NCI-H345 (cell line): ENCODE measurements at regions not wholly inside any gene's neighbourhood (a gene's known extent, or its start where the extent isn't known, plus 50 kb on each side); places are given as distances from the start of the nearest gene placed in this dataset.
"Not testable (repeated sequence)": the region's sequence is repeated elsewhere in the genome, so short reads cannot be mapped to it uniquely, and the experiment has no call there.

Source experiments
- DNase-seq: peaks from one replicate; lab custom pipeline; 2025; lab: John Stamatoyannopoulos, UW

DNA sequence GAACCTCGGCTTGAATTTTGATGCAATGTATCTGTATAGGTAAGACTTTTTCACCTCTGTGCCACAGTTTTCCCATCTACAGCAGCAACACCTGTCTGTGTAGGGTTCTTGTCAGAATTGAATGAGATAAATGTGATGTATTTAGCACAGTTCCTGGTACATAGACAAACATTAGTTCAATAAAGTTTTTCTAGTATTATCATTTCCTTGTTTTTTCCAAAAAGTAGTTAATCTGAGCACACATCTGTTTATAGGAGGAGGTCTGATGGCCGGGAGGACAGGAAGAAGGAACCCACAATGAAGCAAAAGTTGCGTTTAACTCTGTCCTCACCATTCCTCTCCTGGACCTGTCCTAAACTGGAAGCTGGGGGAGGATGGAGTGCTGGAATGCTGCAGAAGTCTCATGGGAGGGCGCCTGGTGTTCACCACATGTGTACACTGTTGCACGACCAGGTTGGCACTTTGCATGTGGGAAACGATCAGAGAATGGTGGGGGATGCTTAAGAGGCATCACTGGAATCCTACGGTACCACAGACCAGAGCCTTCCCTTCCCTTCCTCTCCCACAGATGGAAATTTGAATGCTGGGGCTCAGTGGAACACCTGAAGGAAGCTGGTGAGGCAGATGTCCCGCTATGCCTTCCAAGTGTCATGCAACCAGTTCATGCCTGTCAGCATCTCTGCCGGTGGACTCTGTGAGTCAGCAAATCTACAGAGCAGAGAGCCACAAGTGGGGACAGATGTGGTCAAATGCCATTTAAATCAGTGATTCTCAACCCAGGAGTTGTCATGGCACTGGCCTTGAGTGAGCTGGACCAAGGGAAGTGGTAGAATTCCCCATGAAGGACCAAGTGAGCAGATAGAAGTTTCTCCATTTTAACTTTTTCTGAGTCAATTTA, 315.6 kb downstream of the DLEU7 start:
- no peak for DNase-seq

DNA sequence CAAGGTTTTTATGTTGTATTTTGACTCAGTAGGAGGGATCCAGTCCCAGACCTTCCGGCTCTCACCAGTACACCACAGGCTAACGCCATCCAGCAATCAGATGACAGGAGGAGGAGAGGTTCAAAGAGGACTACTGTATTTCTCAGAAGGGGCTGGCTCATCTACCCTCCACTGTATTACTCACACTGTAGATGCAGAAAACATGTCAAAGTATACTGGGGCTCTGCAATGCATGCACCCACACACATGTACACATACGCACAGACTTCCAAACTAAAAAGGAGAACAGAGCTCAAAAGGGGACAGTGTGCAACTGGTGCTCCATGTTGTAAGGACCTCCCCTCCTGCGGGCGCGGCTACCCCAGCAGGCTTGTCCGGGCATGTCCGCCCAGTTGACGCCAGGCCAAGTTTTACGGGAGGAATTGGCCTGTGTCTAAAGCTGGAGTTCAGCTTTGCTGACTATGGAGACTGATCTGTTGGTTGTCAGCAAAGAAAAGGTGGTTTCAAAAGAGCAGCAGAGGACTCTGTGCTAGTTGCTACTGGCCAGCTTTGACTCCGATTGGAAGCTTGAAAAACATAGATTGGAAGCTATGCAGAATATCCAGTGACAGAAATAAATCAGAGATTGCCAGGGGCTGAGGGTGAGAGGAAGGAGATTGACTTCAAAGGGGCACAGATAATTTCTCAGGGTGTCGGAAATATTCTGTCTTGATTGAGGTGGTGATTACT, 314.2 kb downstream of the DLEU7 start:
- peak; percentile 76 for DNase-seq

DNA sequence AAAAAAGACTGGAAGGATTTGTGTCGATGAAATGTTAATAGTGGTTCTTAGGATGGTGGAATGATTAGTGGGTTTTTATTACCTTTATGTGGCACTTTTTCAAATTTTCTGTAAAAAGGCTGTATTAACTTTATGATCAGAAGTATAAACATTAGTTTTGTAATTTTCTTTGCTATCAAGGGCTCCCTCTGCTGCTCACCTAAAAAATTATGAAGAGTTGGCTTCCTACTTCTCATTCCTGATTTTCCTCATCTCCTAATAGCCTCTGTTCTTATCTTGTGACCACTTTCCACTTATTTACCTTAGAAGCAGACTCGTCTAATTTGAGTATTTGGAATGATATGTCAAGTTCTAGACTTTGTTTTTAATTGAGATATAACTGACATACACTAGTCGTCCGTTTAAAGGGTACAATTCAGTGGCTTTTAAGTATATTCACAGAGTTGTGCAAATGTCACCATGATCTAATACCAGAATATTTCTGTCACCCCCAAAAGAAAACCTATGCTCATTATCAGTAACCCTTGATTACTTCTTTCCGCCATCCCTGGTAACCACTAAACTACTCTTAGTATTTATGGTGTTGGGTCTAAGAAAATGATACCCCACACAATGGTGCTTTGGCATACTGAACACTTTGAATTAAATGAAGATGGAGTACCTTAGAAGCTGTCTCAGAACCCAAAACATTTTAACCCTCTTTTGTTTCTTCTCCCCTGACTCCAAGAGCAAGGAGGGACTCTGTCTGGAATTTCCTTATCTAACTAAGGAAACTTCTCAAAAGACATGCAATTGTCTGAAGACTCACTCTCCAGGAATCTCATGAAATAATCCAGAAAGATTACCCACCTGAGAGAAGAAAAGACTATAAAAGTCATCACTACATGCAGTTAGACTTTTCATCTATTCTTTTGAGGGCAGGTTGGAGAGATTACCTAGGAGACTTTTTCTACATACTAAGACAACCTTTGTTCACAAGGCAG, 311.3 kb downstream of the DLEU7 start:
- DNase-seq, result no peak

DNA sequence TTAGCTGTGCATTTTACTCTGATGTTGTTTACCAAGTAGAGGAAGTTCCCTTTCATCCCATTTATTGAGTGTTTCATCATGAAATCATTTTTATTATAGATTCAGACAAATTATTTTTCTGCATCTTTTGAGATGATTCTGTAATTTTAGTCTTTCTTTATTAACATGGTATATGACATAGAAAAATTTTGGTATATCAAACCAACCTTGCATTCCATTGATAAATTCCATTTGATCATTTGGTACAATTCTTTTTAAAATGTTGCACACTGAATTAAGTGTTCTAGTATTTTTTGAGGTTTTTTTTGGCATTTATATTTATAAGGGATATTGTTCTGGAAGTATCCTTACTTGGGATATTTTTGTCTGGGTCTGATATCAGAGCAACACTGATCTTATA, 308.4 kb downstream of the DLEU7 start:
- no peak for DNase-seq

DNA sequence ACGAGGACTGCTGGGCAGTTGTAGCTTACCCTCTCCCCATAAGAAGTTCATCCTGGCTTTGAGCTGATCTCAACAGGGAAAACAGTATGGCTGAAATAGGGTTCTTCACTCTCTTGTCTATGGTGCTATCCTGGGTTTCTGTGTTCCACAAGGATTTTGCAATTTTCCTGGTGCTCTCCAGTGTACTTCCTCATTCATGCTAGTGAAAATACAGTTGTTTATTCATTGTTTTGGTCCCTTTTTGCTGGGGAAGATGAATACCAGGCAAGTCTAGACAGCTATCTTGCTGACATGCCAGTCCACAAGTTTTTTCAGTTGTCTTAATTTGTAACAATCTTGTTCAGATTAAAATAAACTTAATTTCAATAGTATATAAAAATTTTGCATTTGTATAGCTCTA, 306.5 kb downstream of the DLEU7 start:
- DNase-seq, result no peak

DNA sequence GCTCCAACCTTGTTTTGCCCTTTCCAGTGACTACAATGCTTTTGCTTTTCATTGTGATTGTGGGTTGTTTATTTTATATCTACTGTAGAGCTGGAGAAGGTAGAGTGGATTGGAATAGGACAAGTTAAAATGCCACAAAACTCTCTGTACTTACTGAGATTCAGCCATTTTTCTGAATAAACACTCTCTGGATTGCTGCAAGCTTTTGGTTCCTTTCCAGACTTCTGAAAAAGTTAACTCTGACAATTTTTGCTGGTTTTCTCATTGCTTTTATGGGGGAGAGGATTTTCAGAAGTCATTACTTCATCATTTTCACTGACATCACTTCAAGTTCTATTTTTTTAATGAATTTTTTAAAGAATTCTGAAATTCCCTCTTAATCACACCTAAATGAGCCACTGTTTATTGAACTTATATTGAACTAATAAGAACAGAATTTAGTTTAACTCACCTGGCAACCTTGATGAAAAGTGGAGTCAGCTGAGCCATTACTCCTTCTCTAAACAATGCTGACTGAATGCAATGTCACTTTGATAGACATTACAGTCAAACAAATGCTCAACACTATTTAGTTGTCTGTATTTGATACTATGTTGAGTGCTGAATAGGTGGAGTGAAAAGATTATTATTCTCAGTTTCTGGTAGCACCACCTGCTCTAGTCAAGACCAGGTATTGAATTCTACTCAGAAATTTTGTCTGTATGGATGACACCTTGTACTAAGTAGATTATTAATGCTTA, 303.5 kb downstream of the DLEU7 start:
- DNase-seq, result no peak

DNA sequence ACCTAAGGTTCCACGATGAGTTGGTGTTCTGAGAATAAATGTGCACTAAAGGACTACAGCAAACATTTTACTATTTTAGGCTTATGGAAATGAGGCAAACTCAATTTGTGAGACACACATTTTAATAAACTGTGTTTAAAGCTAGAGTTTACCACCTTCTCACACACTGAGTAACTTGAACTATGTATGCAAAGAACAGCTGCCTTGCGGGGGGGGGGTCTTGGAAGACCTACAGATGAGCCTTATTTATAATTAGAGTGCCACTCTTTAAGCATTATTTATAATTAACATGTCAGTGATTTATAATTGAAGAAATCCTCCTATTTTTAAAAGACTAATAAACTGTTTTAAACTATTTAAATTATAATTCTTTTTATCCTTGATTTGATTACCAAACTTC, 300.4 kb downstream of the DLEU7 start:
- no peak for DNase-seq

DNA sequence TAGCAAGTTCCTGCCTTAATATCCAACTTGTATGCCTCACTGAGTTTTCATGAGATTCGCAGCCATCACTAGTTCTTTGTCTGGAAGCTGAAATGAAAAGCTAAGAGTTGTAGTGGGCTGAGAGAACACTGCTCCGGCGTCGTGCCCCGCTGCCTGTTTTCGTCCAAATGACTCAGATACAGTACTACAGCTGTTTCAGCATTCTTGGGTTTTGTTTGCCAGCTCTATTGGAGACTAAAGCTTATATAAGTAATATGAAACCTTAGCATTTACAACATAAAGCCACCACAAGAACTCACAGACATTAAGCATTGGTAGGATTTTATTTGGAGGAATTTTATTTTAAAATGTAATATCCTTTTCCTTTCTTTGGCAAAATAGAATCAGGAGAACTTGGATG, 299.7 kb downstream of the DLEU7 start:
- peak; percentile 5 for DNase-seq

DNA sequence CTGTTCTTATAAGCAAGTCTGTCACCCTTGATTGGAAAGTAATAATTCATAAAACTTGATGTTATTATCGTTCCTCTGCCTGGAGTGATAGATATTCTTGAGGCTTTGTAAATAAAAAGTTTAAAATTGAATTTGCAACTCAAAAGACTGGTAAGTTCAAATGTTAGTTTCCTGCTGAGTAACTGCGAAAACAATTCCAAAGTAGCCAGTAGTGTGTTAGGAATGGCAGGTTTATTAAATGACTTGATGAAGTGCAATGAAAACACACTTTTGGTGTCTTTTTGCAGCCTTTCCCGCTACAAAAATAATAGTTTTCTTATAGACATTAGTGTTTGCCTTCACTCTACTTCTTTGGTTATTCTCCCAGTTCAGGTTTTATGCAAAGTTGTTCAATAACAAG, 299.3 kb downstream of the DLEU7 start:
- DNase-seq, result no peak

DNA sequence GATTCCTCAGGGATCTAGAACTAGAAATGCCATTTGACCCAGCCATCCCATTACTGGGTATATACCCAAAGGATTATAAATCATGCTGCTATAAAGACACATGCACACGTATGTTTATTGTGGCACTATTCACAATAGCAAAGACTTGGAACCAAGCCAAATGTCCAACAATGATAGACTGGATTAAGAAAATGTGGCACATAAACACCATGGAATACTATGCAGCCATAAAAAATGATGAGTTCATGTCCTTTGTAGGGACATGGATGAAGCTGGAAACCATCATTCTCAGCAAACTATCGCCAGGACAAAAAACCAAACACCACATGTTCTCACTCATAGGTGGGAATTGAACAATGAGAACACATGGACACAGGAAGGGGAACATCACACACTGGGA, 296.3 kb downstream of the DLEU7 start:
- not testable (repeated sequence) for DNase-seq

DNA sequence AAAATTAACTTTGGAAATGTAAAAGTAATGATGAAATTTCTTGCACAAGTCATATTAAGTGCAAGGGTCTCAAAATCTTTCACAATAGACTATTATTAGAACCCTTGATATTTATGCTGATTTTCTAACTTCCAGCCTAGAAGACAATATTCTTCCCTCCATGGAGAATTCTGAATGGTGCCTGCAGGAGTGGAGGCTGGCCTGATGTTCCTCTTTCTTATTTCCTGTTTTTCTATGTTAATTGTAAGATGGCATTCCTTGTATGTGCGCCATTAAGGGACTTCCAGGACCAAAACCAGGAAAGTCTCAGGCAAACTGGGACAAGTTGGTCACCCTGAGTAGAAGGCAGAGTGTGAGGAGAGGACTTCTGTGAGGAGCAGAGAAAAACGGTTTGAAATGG, 294.9 kb downstream of the DLEU7 start:
- DNase-seq, result no peak

DNA sequence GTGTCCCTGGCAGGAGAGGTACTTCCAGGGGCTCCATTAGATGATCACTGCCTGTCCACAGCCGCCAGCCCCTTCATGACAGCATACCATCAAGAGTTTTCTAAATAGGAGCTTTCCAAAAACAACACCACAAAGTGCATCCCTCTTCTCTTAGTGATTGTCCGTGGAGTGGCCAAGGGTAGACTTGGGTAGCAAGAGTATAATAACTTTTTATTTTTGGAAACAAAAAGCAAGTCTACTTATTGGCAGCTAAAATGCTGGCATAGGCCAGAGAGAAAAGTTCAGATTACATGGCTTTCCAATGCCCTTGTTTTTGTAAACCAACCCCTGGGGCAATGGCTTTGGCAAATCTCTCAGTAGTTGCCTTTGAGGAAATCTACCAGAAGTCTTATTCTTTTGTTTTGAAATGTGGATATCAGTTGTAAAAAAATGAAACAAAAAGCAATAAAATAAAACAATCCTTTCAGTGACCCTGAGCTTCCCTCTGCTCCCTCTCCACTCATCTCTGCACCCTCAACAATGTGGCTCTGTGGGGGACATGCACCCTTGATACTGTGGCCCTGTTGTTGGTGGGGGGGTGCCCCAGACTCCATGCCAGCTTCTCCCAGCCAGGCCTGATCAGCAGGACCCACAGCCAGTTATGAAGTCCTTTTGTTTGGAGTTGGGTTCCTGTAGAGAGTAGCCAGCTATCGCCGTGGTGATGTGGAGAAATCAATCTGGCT, 294.1 kb downstream of the DLEU7 start:
- no peak for DNase-seq

DNA sequence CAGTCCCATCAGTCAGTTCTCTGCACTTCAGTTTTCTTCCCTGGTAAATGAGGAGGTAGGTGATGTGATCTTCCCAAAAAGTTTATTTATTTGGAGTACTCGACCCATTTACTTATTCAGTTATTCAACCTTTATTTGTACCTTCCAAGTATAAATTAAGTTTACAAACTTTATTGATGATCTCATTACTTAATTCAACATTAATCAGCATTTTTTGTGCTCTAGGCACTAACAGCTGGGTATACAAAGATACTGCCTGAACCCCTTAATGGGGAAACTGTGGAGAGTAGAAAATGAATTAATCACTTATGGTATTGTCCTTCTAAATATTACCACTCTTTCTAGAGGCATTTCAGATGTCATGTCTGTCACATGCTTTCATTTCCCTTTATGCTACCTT, 293.3 kb downstream of the DLEU7 start:
- DNase-seq, result no peak

DNA sequence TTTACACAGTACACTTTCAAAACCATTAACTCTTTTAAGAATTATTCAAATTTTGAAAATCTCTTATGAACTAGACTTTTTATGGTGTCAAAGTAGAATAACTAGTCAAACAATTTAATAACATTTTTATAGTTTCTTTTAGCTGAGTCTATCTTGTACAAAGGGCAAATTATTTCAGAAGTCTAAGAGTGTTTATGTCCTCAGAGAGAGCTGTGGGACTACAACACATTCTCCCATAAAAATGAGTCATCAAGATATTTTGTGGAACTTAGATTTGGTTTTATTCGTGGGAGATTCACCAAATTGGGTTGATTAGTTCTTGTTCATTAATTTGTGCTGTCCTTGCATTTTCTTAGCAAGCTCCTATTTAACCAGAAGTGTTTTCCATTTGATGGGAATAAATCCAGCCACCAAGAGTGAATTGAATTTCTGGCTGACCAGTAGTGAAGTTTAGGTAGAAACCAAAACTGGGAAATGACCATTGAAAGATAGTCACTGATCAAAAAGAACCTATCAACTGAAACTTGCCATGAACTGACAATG, 291.0 kb downstream of the DLEU7 start:
- DNase-seq, result no peak

DNA sequence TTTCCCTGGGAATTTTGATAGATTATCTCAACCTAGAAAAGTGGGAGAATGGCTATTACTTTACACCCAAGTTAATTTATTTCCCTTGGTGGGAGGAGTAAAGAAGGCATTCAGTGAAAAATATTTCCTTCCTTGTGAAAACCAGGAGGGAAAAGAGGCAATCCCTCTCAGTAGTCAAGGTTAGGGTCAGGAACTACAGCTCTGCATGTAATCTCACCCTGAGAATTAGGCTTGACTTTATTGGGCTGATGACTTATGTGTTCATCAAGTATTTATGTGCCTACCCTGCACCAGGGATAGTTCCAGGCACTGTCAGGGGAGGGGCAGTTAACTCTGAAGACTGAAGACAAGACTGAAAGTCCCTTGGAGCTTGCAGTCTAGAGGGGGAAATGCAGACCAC, 281.8 kb downstream of the DLEU7 start:
- no peak for DNase-seq

DNA sequence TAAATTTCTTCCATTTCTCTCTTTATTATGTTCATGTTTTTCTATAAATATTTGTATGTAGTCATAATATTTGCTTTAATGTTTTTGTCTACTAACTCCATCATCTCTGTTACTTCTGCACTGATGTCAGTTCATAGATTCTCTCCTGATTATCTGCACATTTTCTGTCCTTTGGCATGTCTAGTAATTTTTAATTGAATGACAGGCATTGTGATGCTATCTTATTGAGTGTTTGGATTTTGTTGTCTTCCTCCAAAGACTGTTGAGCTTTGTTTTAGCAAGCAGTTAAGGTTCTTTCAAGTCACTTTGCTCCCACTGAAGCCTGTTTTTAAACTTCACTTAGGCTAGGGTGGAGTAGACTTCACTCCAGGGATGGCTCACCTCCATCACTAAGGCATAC, 276.8 kb downstream of the DLEU7 start:
- no peak for DNase-seq

DNA sequence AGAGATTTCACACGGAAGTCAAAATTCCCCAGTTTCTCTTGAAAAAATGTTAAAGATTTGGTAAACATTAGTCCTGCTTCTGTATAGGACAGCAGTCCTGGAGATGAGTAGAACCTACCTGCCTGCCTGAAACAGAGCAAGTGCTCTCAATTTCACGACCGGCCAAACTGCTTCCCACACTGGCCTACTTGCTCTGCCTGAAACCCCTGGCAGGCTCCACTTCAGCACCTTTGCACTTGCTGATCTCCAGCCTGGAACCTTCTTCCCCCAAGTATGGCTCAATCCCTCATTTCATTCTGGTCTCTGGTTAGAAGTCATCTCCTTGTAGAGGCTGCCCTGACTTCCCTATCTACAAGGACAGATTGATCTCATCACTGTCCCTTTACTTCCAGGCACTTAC, 271.4 kb downstream of the DLEU7 start:
- no peak for DNase-seq

DNA sequence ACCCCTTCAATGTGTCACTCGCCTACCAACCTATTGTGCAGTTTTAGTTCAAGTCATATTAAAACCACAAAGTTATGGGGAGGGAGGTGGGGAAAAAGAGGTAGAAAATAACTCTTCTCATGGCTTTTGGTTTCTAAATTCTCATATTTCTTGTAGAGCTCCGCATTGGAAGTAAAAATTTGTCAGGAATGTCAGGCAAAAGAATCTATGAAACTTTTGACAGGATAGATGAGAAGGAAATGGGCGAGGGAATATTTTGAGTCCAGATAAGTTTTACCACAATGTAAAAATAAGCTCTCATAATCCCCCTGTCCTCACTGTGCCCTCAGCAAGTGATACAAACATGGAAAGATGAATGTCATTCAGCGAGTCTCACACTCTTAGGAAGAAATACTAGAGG, 270.4 kb downstream of the DLEU7 start:
- DNase-seq, result no peak

DNA sequence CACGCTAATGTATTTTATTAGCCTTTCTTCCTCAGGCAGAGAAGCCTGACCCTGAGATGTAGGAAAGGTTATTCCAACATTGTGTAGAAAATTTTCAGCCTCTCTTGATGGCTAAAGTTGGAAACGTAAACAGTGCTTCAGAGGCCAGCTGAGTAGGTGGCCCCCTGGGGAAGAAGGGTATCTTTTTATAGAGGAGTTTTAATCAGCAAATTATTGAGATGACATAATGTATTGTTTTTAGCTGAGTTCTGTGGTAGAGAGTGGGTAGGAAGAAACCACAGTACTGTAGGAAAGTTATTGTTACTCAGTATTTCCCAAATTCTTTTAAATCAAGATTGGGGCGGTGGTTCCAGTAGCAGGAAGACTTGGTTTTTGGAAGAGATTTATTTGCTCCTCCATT, 268.8 kb downstream of the DLEU7 start:
- DNase-seq, result no peak

DNA sequence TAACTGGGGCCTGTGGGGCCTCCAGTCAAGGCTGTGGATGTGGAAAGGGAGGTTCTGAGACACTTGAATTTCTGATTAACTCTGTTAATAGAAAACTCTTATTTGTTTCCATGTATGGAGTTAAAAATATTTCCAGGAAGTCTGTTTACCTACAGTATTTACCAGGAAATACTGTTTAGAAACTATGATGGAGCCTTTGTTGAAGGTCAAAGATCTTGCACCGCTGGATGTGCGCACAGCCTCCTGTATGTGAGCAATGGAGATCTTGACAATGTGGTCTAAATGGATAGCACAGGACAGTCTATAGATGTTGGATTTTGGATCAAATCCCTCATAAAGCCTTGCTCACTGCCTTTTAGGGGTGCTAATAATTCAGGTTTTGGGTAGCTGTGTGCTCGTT, 268.4 kb downstream of the DLEU7 start:
- DNase-seq, result no peak

DNA sequence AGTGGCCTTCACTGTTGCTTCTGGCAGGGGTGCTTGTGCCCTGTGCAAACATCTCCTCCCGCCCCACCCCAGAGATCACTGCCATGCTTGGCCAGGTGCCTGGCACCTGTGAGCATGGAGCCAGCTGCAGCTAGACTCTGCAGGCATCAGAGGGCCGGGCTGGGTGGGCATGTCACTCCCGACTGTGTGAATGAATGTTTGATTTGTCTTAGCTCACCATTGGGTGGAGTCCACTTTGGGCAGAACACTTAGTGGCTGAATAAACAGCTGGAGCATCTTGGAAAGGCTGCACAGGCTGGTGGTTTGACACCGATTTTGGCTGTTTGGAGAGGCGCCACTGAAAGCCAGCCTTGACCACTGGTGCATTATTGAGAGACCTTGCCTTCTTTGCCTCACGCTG, 267.3 kb downstream of the DLEU7 start:
- peak; percentile 77 for DNase-seq
